ENCODE measurements at regions not wholly inside any gene's neighbourhood (a gene's known extent, or its start where the extent isn't known, plus 50 kb on each side); places are given as distances from the start of the nearest gene placed in this dataset.

DNA sequence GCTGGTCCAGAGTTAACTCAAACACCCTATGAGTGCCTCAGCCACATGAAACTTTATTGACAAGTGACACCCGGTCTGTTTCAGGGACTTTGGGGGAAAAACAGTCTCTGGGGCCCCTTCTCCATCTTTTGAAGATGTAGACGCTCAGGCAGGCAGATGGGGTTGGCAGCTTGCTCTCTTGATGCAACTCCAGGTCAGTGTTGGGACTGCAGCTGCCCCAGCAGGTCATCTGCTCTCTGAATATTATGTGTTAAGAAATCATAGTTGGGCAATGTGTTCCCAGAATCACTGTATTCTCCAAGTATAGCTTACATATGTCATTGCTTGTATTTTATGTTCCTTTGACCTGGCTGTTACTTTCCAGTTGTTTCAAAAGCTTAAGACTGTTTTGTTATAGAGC, 544.9 kb upstream of the MGMT start:
- H3K4me3 ChIP-seq (replicated peaks in 1 of 2; ENCODE audit: low read depth in 2 of 2, low read length in 2 of 2) = no peak overlapping the region
- DNase-seq (ENCODE audit: low read depth in 2 of 2) = peak in 1 of 2 donors; percentile 13
- TF ChIP-seq, protein P1, sequence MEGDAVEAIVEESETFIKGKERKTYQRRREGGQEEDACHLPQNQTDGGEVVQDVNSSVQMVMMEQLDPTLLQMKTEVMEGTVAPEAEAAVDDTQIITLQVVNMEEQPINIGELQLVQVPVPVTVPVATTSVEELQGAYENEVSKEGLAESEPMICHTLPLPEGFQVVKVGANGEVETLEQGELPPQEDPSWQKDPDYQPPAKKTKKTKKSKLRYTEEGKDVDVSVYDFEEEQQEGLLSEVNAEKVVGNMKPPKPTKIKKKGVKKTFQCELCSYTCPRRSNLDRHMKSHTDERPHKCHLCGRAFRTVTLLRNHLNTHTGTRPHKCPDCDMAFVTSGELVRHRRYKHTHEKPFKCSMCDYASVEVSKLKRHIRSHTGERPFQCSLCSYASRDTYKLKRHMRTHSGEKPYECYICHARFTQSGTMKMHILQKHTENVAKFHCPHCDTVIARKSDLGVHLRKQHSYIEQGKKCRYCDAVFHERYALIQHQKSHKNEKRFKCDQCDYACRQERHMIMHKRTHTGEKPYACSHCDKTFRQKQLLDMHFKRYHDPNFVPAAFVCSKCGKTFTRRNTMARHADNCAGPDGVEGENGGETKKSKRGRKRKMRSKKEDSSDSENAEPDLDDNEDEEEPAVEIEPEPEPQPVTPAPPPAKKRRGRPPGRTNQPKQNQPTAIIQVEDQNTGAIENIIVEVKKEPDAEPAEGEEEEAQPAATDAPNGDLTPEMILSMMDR (IDR thresholded peaks at IDR 0.05; ENCODE audit: low read depth, low read length) = no peak

DNA sequence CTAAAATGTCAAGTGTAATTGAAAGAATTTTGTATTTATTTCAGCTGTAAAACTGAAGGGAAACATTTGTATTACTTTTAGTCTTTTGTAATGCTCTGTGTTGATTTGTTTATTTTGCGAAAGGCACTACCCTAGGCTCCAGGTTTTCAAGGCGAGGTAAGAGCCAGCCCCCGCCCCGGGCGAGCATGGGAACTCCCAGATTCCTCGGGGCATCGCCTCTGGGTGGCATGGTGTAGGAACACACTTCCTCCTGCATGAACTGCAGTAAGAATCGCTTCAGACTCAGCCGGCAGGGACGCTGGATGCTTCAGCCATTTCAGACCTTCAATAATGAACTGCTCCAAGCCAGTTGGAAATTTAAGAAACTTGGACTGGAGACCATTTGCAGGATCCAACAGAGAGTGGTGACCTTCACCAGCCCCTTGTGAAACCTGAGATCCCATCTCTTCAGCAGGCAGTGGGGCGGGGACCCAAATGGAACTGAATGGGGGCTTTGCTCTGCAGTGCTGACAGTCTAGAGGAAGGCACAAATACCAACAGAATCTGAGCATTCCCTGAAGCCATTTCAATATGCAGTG, 544.3 kb upstream of the MGMT start:
- DNase-seq (ENCODE audit: low read depth in 2 of 2) = no peak
- TF ChIP-seq, protein P1 (IDR thresholded peaks at IDR 0.05; ENCODE audit: low read depth, low read length) = no peak
- no peak overlapping the region for H3K4me3 ChIP-seq (replicated peaks in 1 of 2; ENCODE audit: low read depth in 2 of 2, low read length in 2 of 2)

DNA sequence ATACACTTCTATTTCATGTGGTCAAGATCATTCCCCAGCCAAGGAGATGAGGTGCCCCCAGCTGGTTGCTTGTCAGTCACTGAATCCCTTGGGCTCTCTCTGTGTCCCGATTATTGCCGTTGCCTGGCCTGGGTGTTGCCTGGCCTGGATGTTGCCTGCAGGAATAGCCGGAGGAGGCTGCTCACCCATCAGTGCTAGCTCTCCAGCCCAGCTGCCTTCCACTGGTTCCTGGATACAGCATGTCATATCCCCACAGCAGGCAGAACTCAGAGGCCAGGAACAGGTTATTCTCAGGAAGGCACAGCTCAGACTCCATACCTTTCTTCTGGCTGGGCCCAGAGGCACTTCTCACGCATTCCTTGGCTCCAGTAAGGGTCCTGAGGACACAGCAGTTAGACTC, 542.1 kb upstream of the MGMT start:
- H3K4me3 ChIP-seq (replicated peaks in 1 of 2; ENCODE audit: low read depth in 2 of 2, low read length in 2 of 2) = no peak overlapping the region
- DNase-seq (ENCODE audit: low read depth in 2 of 2) = no peak
- TF ChIP-seq, protein P1 (IDR thresholded peaks at IDR 0.05; ENCODE audit: low read depth, low read length) = no peak

DNA sequence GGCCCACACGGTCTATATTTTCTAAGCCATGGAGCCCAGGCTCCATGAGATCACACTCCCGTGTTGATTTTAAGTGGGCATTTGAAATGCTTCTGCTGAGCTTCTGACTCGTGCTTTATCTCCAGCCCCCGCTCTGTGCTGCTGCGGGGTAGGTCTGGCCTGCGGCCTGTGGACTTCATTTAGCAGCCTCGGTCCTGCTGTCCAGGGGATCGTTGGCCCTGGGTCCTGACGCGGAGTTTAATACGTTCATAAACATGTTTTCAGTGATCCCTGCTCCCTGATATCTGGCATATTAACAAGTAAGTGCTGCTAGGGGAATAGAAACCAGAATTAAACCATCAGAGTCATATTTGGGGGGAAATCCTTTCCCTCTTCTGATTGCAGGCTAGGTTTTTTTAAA, 540.3 kb upstream of the MGMT start:
- TF ChIP-seq, protein P1 (IDR thresholded peaks at IDR 0.05; ENCODE audit: low read depth, low read length) = no peak
- DNase-seq (ENCODE audit: low read depth in 2 of 2) = no peak
- H3K4me3 ChIP-seq (replicated peaks in 1 of 2; ENCODE audit: low read depth in 2 of 2, low read length in 2 of 2) = no peak overlapping the region

DNA sequence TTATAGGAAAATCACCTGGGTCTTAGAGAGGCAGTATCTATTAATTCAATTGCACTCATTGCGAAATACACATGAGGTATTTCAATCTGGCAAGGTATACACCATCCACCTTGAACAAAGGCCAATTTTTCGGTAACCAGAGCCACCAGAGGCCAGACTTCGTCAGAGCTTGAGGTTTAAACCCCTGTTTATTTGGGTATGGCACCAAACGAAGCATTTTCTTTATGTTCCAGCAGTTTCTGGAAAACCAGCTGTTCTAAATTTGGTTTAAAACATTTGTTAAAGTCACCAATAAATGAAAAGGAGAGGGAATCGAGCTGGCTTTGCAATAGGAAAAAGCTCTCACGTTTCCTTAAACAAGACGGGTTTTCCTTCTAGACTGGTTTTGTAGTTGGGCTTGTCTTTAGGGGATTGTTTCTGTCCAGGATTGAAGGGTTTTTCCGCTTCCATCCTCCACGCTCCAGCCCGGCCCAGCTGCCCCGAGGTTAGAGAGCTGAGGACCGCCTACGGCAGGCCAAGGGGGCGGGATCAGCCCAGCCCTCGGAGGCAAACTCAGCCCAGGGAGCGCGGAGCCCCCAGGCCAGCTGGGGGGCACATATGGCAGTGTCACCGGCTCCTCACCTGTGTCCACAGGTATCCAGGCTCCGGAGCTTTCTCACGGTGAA, 539.4 kb upstream of the MGMT start:
- H3K4me3 ChIP-seq (replicated peaks in 1 of 2; ENCODE audit: low read depth in 2 of 2, low read length in 2 of 2) = no peak overlapping the region
- TF ChIP-seq, protein P1 (IDR thresholded peaks at IDR 0.05; ENCODE audit: low read depth, low read length) = no peak
- peak in 1 of 2 donors; percentile 24 for DNase-seq (ENCODE audit: low read depth in 2 of 2)

DNA sequence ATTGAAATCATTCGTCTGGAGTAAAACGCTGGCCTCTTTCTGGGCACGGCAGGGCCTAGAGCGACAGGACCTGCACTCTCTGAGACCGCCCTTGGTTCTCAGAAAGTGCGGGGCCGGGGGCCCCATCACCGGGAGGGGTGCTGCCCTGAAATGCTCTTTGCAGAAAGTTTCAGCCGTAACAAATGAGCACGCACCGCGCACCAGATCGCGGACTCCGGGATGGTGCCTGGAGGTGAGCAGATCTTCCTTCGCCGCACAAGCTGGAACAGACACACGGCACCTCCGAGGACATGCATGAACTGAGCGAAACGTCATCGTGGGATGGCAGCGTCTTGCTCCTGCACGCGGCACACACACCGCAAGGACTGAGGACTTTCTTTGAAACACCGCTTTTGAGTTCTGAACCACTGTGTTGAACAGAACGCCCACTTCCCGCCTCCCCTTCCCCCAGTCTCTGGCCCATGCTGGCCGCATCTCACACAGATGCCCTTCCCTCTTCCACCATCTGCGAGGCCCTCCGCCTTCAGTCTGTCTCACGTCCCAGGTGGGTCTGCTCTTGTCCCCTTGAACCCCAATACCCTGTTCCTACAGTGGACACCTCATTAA, 538.7 kb upstream of the MGMT start:
- H3K4me3 ChIP-seq (replicated peaks in 1 of 2; ENCODE audit: low read depth in 2 of 2, low read length in 2 of 2) = no peak overlapping the region
- DNase-seq (ENCODE audit: low read depth in 2 of 2) = no peak
- TF ChIP-seq, protein P1 (IDR thresholded peaks at IDR 0.05; ENCODE audit: low read depth, low read length) = no peak
